MM.1S (cell line): ENCODE measurements at regions not wholly inside any gene's neighbourhood (a gene's known extent, or its start where the extent isn't known, plus 50 kb on each side); places are given as distances from the start of the nearest gene placed in this dataset.

Source experiments
- EZH2 ChIP-seq: fragments of 300-600 bp; sonication (generic); optimal IDR thresholded peaks from 2 replicates; pipeline ENCODE3; 2017; ENCODE audit warnings: low read depth, mild to moderate bottlenecking, antibody characterized with exemption, low read length, mixed read lengths
- EZH2phosphoT487 ChIP-seq: fragments of 300-600 bp; sonication (generic); IDR thresholded peaks from 2 replicates; pipeline ENCODE4 v1.6.1; 2018; ENCODE audit warnings: antibody characterized with exemption, low read length
- TF ChIP-seq, protein P1 (sequence below): fragments of 300-600 bp; sonication (generic); IDR thresholded peaks from 2 replicates; pipeline ENCODE4 v1.5.1; 2016; ENCODE audit warnings: antibody characterized with exemption, low read length, mixed read lengths

DNA sequence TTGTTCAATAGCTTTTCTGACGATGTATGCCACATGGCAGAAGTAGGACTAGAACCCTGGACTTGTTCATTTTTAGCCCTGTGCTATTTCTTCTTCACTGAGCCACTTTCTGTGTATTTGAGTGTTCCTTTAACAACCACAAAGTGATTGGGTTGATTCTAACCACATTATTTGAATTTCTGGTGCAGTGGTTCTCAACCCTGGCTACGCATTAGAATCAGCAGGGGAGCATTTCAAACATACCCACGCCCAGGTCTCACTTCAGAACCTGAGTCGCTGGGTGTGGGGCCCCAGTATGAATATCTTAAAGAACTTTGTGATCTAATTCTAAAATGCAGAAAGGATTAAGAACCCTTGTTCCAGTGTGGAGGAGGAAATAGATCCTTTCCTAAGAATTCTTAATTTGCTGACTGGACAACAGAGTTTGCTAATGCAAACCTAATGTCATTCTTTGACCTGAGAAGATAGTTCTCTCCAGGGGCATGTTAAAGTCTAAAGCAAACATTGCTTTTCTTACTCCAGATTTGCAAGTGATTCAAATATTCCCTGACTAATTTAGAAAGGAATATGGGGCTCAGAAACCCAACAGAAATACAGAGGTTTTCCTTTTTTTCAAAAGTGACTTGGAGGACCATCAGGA is 75.4 kb upstream of the GDNF start:
- TF ChIP-seq, protein P1, sequence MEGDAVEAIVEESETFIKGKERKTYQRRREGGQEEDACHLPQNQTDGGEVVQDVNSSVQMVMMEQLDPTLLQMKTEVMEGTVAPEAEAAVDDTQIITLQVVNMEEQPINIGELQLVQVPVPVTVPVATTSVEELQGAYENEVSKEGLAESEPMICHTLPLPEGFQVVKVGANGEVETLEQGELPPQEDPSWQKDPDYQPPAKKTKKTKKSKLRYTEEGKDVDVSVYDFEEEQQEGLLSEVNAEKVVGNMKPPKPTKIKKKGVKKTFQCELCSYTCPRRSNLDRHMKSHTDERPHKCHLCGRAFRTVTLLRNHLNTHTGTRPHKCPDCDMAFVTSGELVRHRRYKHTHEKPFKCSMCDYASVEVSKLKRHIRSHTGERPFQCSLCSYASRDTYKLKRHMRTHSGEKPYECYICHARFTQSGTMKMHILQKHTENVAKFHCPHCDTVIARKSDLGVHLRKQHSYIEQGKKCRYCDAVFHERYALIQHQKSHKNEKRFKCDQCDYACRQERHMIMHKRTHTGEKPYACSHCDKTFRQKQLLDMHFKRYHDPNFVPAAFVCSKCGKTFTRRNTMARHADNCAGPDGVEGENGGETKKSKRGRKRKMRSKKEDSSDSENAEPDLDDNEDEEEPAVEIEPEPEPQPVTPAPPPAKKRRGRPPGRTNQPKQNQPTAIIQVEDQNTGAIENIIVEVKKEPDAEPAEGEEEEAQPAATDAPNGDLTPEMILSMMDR = no peak
- no peak for TF ChIP-seq EZH2
- TF ChIP-seq EZH2phosphoT487 = no peak
